Activated CD8-positive, alpha-beta T cell treated with anti-CD3 and anti-CD28 coated beads, Interleukin-2, amount 10 ng/mL, durations not matched to agents 7 days and 5 days (primary cell): ENCODE measurements at regions not wholly inside any gene's neighbourhood (a gene's known extent, or its start where the extent isn't known, plus 50 kb on each side); places are given as distances from the start of the nearest gene placed in this dataset.
"Not testable (repeated sequence)": the region's sequence is repeated elsewhere in the genome, so short reads cannot be mapped to it uniquely, and the experiment has no call there.

Source experiments
- ATAC-seq: fragments of 150-1000 bp; cut with Tn5 transposase; one replicate; pipeline ENCODE4 v1.10.0; 2021; ENCODE audit warnings: moderate library complexity
- CTCF ChIA-PET: fragments of 350-600 bp; sonication (Branson Sonifier 250); formaldehyde crosslinking; loops from one replicate; lab custom pipeline; 2021; ENCODE audit warnings: antibody characterized with exemption; lab: Charles Lee
- POLR2A ChIA-PET: fragments of 350-600 bp; sonication (Branson Sonifier 250); formaldehyde crosslinking; loops from one replicate; lab custom pipeline; 2021; ENCODE audit warnings: antibody characterized with exemption; lab: Charles Lee
- DNase-seq: peaks from one replicate; pipeline ENCODE4 v3.0.0-alpha.2; 2020
- H3K27ac Mint-ChIP-seq: one replicate; pipeline ENCODE4 v1.8.0; 2021; ENCODE audit warnings: mild to moderate bottlenecking, mixed read lengths
- H3K27me3 Mint-ChIP-seq: one replicate; pipeline ENCODE4 v1.8.0; 2021; ENCODE audit warnings: low read depth, mixed read lengths
- H3K36me3 Mint-ChIP-seq: one replicate; pipeline ENCODE4 v1.8.0; 2021; ENCODE audit warnings: low read depth, mixed read lengths
- H3K4me1 Mint-ChIP-seq: one replicate; pipeline ENCODE4 v1.8.0; 2021; ENCODE audit warnings: low read depth, mixed read lengths
- H3K4me3 Mint-ChIP-seq: one replicate; pipeline ENCODE4 v1.8.0; 2021; ENCODE audit warnings: mild to moderate bottlenecking, mixed read lengths
- H3K9me3 Mint-ChIP-seq: one replicate; pipeline ENCODE4 v1.8.0; 2022; ENCODE audit warnings: mixed read lengths; ENCODE audit not compliant: insufficient read depth

DNA sequence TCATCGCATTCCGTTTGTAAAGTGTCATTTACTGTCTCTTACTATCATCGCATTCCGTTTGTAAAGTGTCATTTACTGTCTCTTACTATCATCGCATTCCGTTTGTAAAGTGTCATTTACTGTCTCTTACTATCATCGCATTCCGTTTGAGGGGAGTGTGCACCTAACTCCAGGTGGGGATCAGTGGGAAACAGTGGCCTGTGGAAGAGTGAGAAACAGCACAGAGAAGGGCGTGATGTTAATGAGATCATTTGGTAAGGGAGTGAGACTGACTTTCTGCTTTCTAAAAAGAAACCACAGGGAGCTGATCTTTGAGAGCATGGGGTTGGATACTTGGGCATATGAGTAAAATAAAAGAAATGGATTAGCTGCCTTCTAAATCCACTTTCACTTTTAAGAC lies 77.5 kb upstream of the ZPLD1 start:
- H3K27ac Mint-ChIP-seq, H3K9me3 Mint-ChIP-seq, H3K36me3 Mint-ChIP-seq, H3K27me3 Mint-ChIP-seq, ATAC-seq, CTCF ChIA-PET, H3K4me1 Mint-ChIP-seq, DNase-seq, POLR2A ChIA-PET, H3K4me3 Mint-ChIP-seq: not testable (repeated sequence)

DNA sequence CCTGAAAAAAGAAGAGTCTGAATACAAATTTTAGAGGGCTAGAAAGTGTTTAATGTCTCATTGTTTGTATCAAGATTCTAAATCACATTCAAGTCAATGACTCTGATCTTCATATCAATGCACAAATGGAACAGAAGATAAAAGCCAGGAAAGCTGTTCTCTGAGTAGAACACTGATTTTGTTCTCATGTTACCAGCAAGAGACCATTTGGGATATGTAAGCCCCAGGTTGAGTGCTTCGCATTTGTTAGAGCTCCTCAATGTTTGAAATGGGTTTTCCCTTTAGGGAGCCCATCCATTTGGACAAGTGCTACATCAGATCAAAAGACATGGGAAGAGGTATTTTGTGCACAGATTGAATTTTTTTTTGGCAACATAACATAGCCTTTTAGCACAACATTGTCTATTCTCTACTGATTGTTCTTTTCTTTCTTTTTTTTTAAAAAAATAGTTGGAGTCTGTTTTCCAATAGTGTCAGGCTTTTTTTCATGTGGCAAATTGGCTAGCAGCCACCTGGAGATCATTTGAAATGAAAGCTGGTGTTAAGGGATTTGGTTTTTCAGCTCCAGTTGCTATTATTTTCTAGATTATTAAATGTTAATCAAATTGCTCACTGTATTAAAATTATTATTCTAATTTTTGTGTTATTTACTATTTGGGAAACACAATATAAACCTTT lies 74.5 kb upstream of the ZPLD1 start:
- ChIA-PET CTCF (no interaction called here), POLR2A (no interaction called here)
- Mint-ChIP-seq H3K27ac (no peak overlapping the region), H3K27me3 (no peaks in the 10 kb centered on the region), H3K36me3 (no peaks in the 10 kb centered on the region), H3K4me3 (no peak overlapping the region), H3K9me3 (peaks cover 11% of the 10 kb centered on the region), H3K4me1 (no peaks in the 10 kb centered on the region)
- no peak for ATAC-seq
- DNase-seq: no peak

DNA sequence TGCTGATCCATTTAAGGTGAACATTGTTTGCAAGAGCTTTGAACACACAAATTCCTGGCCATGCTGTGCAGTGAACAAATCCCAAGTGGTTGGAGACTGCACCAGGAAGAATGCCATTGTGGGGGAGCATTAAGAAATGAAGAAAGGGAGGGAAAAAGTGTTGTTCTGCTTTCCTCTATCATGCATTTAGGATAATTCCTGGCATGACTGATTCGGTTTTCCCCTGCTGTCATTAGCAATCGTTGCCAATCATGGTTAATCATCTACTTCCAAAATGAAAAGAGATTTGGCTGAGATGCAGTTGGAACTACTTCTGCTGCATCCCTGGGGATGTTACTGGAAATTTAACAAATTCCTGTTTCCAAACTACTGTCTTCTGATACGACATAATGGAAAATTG lies 73.7 kb upstream of the ZPLD1 start:
- ChIA-PET POLR2A (no interaction called here), CTCF (no interaction called here)
- ATAC-seq: no peak
- DNase-seq: no peak
- Mint-ChIP-seq H3K4me1 (no peaks in the 10 kb centered on the region), H3K27me3 (no peaks in the 10 kb centered on the region), H3K27ac (no peak overlapping the region), H3K36me3 (no peaks in the 10 kb centered on the region), H3K4me3 (no peak overlapping the region), H3K9me3 (peaks cover 11% of the 10 kb centered on the region)

DNA sequence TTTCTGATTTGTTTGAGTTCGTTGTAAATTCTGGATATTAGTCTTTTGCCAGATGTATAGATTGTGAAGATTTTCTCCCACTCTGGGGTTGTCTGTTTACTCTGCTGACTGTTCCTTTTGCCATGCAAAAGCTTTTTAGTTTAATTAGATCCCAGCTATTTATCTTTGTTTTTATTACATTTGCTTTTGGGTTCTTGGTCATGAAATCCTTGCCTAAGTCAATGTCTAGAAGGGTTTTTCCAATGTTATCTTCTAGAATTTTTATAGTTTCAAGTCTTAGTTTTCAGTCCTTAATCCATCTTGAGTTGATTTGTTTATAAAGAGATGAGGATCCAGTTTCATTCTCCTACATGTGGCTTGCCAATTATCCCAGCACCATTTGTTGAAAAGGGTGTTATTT lies 68.7 kb upstream of the ZPLD1 start:
- H3K27me3 Mint-ChIP-seq, ATAC-seq, DNase-seq, H3K27ac Mint-ChIP-seq, H3K4me1 Mint-ChIP-seq, H3K4me3 Mint-ChIP-seq, CTCF ChIA-PET, POLR2A ChIA-PET, H3K36me3 Mint-ChIP-seq: not testable (repeated sequence)
- peaks cover 11% of the 10 kb centered on the region for H3K9me3 Mint-ChIP-seq

DNA sequence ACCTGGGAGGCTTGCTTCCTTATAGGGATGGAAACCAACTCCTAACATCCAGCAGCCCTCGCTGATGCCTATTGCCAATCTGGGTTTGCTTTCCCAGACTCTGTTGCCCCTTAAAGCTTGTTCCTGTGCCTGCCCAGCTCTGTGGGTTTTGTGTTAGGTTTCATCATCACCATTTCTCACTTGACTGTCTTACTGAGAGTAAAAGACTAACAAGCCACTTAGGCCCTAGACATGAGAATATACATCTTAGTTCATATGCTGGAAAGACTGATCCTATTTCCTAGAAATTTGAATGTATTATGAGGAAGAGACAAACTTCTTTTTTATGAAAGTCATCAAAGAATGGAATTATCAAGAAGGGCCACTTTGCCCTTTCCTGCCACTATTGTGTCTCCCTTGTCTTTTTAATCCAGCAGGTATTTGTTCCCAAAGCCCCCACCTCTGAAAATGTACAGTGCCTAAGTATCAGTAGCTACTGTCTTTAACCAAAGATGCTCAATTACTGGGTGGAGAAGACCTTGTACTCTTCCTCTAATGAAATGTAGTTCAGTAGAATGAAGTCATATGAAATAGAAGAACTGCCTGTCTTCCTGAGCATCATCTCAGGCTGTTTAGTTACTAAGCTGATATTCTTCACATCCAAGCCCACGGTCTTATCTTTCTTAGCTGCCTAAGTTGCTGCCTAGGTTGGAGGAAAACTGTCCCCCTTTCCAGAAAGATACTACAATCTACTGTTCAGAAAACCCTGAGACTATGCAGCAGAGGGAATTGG lies 59.8 kb upstream of the ZPLD1 start:
- ATAC-seq: peak; percentile 39
- Mint-ChIP-seq H3K4me1 (no peaks in the 10 kb centered on the region), H3K36me3 (no peaks in the 10 kb centered on the region), H3K27me3 (no peaks in the 10 kb centered on the region), H3K27ac (no peak overlapping the region), H3K4me3 (no peak overlapping the region), H3K9me3 (no peaks in the 10 kb centered on the region)
- DNase-seq: no peak
- ChIA-PET POLR2A (interaction anchor here (0.6 to 1.2 kb wide), 2 partner anchors 21 to 284 kb away, joined by 3 read pairs; no protein-coding TSS in a partner anchor), CTCF (no interaction called here)

DNA sequence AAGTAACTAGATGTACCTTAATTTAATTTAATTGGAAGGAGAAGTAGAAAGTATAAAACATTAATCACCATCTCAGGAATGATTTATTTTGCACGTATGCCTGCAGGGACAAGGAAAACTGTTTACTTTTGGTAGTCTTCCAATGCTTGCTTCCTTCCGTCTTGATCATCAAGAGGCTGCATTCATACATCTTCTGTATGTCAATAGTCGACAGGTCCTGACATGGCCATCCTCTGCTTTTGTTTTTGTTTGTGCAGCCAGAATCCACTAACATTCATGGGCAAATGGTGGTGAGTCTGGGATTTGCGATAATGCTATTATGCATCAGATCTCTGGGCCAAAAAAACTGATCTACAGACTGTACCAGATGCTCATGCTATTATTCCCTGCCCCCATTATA lies 56.6 kb upstream of the ZPLD1 start:
- no peaks in the 10 kb centered on the region for H3K36me3 Mint-ChIP-seq
- ATAC-seq (no peak), DNase-seq (no peak)
- ChIA-PET POLR2A (no interaction called here), CTCF (interaction anchor here (1.2 kb wide), 1 partner anchor 158 kb away, joined by 3 read pairs; no protein-coding TSS in a partner anchor)
- H3K27ac Mint-ChIP-seq: no peak overlapping the region
- H3K4me3 Mint-ChIP-seq: no peak overlapping the region
- H3K27me3 Mint-ChIP-seq: no peaks in the 10 kb centered on the region
- H3K9me3 Mint-ChIP-seq: no peaks in the 10 kb centered on the region
- no peaks in the 10 kb centered on the region for H3K4me1 Mint-ChIP-seq

DNA sequence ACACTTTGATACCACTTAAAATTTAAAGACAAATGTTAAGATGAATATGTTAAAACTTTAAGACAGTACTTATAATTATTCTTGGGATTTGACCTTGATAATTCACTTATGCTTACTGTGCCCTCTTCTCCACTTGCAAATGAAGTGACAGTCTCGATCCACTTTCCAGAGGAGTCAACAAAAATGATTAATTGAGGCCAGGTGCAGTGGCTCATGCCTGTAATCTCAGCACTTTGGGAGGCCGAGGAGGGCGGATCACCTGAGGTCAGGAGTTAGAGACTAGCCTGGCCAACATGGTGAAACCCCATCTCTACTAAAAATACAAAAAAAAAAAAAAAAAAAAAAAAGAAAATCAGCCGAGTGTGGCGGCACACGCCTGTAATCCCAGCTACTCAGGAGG lies 52.6 kb upstream of the ZPLD1 start:
- DNase-seq, CTCF ChIA-PET, POLR2A ChIA-PET: not testable (repeated sequence)

More for the DNA sequence above, 52.6 kb upstream of the ZPLD1 start:
- H3K27ac Mint-ChIP-seq, ATAC-seq, H3K36me3 Mint-ChIP-seq, H3K27me3 Mint-ChIP-seq, H3K4me3 Mint-ChIP-seq, H3K4me1 Mint-ChIP-seq, H3K9me3 Mint-ChIP-seq: not testable (repeated sequence)
